CD4-positive, alpha-beta T cell (primary cell): ENCODE measurements at regions not wholly inside any gene's neighbourhood (a gene's known extent, or its start where the extent isn't known, plus 50 kb on each side); places are given as distances from the start of the nearest gene placed in this dataset.

Experiments used
- ATAC-seq: fragments of 200-7000 bp; cut with Tn5 transposase; one replicate; pipeline ENCODE4 v1.10.0; 2022; ENCODE audit warnings: mild to moderate bottlenecking; ENCODE audit not compliant: poor library complexity
- CTCF ChIA-PET: fragments of 350-600 bp; sonication (Branson Sonifier 250); formaldehyde crosslinking; loops from one replicate; lab custom pipeline; 2021; ENCODE audit warnings: antibody characterized with exemption, inconsistent platforms; lab: Charles Lee
- POLR2A ChIA-PET: fragments of 350-600 bp; sonication (Branson Sonifier 250); formaldehyde crosslinking; loops from one replicate; lab custom pipeline; 2021; ENCODE audit warnings: antibody characterized with exemption, inconsistent platforms; lab: Charles Lee
- DNase-seq, 14 experiments: peaks; one replicate each; pipeline ENCODE4 v3.0.0-alpha.2; 2013 to 2020; ENCODE audit warnings: mixed read lengths in 2 of 14
- H3K27ac ChIP-seq, 2 donors: one replicate each; pipeline versions ENCODE4 v1.5.1 to v1.7.0; 2013; ENCODE audit warnings: low read length in 2 of 2, low read depth in 1 of 2, mild to moderate bottlenecking in 1 of 2
- H3K27me3 ChIP-seq, 2 experiments: 1 replicate in 1 of 2; 2 replicates in 1 of 2; pipeline versions ENCODE4 v1.6.1 to v1.7.0; 2013; ENCODE audit warnings: low read length in 2 of 2, control low read depth in 1 of 2, mild to moderate bottlenecking in 1 of 2, moderate library complexity in 1 of 2; ENCODE audit not compliant: insufficient read depth in 2 of 2, control insufficient read depth in 1 of 2
- H3K36me3 ChIP-seq: one replicate; pipeline ENCODE4 v1.6.1; 2013; ENCODE audit warnings: low read length, control low read depth; ENCODE audit not compliant: insufficient read depth
- H3K4me1 ChIP-seq: one replicate; pipeline ENCODE4 v1.6.1; 2013; ENCODE audit warnings: low read length, control low read depth; ENCODE audit not compliant: insufficient read depth
- H3K4me3 ChIP-seq: one replicate; pipeline ENCODE4 v1.5.1; 2013; ENCODE audit warnings: mild to moderate bottlenecking, low read length, moderate library complexity
- H3K9me3 ChIP-seq, 2 experiments: 1 replicate in 1 of 2; 2 replicates in 1 of 2; pipeline versions ENCODE4 v1.6.1 to v1.7.0; 2013; ENCODE audit warnings: low read length in 2 of 2, mild to moderate bottlenecking in 2 of 2, control low read depth in 1 of 2, moderate library complexity in 1 of 2; ENCODE audit not compliant: control insufficient read depth in 1 of 2, insufficient read depth in 1 of 2
- H3K27ac Mint-ChIP-seq: one replicate; pipeline ENCODE4 v1.8.0; 2020; ENCODE audit warnings: mixed read lengths
- H3K27me3 Mint-ChIP-seq: one replicate; pipeline ENCODE4 v1.8.0; 2021; ENCODE audit warnings: mixed read lengths
- H3K36me3 Mint-ChIP-seq: one replicate; pipeline ENCODE4 v1.8.0; 2021; ENCODE audit warnings: low read depth, mixed read lengths
- H3K4me1 Mint-ChIP-seq: one replicate; pipeline ENCODE4 v1.8.0; 2021; ENCODE audit warnings: low read depth, mixed read lengths
- H3K4me3 Mint-ChIP-seq: one replicate; pipeline ENCODE4 v1.8.0; 2020; ENCODE audit warnings: mild to moderate bottlenecking, mixed read lengths
- H3K9me3 Mint-ChIP-seq: one replicate; pipeline ENCODE4 v1.8.0; 2020; ENCODE audit warnings: mixed read lengths
- CTCF ChIP-seq: fragments of 200-600 bp; IDR thresholded peaks from one replicate; pipeline ENCODE4 v1.8.0; 2022; ENCODE audit warnings: antibody characterized with exemption, mild to moderate bottlenecking
- intact Hi-C, 2 experiments: fragments of 100-400 bp; cut with DNase I in 1 of 2; cut with micrococcal nuclease in 1 of 2; formaldehyde crosslinking; loops; one replicate each; pipeline versions ENCODE4 v1.15.1 to v1.9.0; 2023 to 2025; cut with DNase I, micrococcal nuclease

GRCh38 chr6:28587746-28588075, 62.0 kb downstream of the GPX5 start:
- peak overlapping the region; percentile 66 for H3K4me3 ChIP-seq
- POLR2A ChIA-PET = interaction anchor here (0.6 kb wide), 1 partner anchor 204 kb away, joined by 3 read pairs; no protein-coding TSS in a partner anchor
- H3K27me3 Mint-ChIP-seq = peaks cover 85% of the 10 kb centered on the region
- peaks cover 2% of the 10 kb centered on the region for H3K9me3 Mint-ChIP-seq
- H3K36me3 Mint-ChIP-seq = peaks cover 3% of the 10 kb centered on the region
- peaks cover 22% of the 10 kb centered on the region for H3K4me1 ChIP-seq
- H3K36me3 ChIP-seq = no peaks in the 10 kb centered on the region
- H3K4me1 Mint-ChIP-seq = peaks cover 31% of the 10 kb centered on the region
- DNase-seq (no peak), ATAC-seq (no peak)
- TF ChIP-seq CTCF = no peak
- intact Hi-C loops = loop anchor here (5.0 to 10.0 kb wide), 2 partner anchors 93 to 190 kb away; partner anchors contain the start of gene ZSCAN12 (in 2 of the 2)
- H3K27me3 ChIP-seq = peaks cover 60 to 83% of the 10 kb centered on the region in 2 experiments
- H3K9me3 ChIP-seq = peaks cover 11 to 17% of the 10 kb centered on the region in 2 experiments
- peak overlapping the region; percentile 90 for H3K4me3 Mint-ChIP-seq
- CTCF ChIA-PET = no interaction called here
- peak overlapping the region; percentile 55 for H3K27ac Mint-ChIP-seq
- H3K27ac ChIP-seq = no peak overlapping the region

GRCh38 chr6:28588666-28589065, 63.0 kb downstream of the GPX5 start:
- ChIA-PET CTCF (interaction anchor here (1.1 kb wide), 1 partner anchor 46 kb away, joined by 3 read pairs; no protein-coding TSS in a partner anchor), POLR2A (interaction anchor here (0.6 to 1.1 kb wide), 2 partner anchors 18 to 278 kb away, joined by 3 read pairs; no protein-coding TSS in a partner anchor)
- H3K4me3 ChIP-seq = no peak overlapping the region
- H3K4me1 ChIP-seq = peaks cover 22% of the 10 kb centered on the region
- no peak for DNase-seq
- peaks cover 60 to 88% of the 10 kb centered on the region in 2 experiments for H3K27me3 ChIP-seq
- Mint-ChIP-seq H3K9me3 (peaks cover 2% of the 10 kb centered on the region), H3K27ac (peak overlapping the region; percentile 53), H3K4me3 (peak overlapping the region; percentile 80), H3K36me3 (peaks cover 3% of the 10 kb centered on the region), H3K4me1 (peaks cover 31% of the 10 kb centered on the region), H3K27me3 (peaks cover 91% of the 10 kb centered on the region)
- TF ChIP-seq CTCF = no peak
- no peak for ATAC-seq
- intact Hi-C loops = loop anchor here (5.0 to 10.0 kb wide), 2 partner anchors 94 to 191 kb away; partner anchors contain the start of gene ZSCAN12 (in 2 of the 2)
- no peaks in the 10 kb centered on the region for H3K36me3 ChIP-seq
- peaks cover 11 to 22% of the 10 kb centered on the region in 2 experiments for H3K9me3 ChIP-seq
- H3K27ac ChIP-seq = no peak overlapping the region

GRCh38 chr6:28589234-28589956, 63.7 kb downstream of the GPX5 start:
- POLR2A ChIA-PET = interaction anchor here (0.6 to 1.1 kb wide), 3 partner anchors 17 to 448 kb away, joined by 3 read pairs; partner anchors contain the start of gene ZKSCAN8
- Histone ChIP-seq H3K36me3 (no peaks in the 10 kb centered on the region), H3K9me3 (peaks cover 11 to 24% of the 10 kb centered on the region in 2 experiments), H3K27ac (no peak overlapping the region), H3K27me3 (peaks cover 60 to 85% of the 10 kb centered on the region in 2 experiments), H3K4me3 (no peak overlapping the region), H3K4me1 (peaks cover 22% of the 10 kb centered on the region)
- CTCF ChIA-PET = interaction anchor here (1.1 kb wide), 1 partner anchor 47 kb away, joined by 3 read pairs; no protein-coding TSS in a partner anchor
- Mint-ChIP-seq H3K4me1 (peaks cover 31% of the 10 kb centered on the region), H3K9me3 (peaks cover 2% of the 10 kb centered on the region), H3K27me3 (peaks cover 93% of the 10 kb centered on the region), H3K36me3 (peaks cover 3% of the 10 kb centered on the region), H3K27ac (peak overlapping the region; percentile 53), H3K4me3 (peak overlapping the region; percentile 80)
- DNase-seq (peak in 6 of 14 experiments; percentile 7 to 42 (median 36)), ATAC-seq (peak; percentile 57)
- TF ChIP-seq CTCF = no peak
- intact Hi-C loops = loop anchor here (5.0 to 10.0 kb wide), 2 partner anchors 95 to 192 kb away; partner anchors contain the start of gene ZSCAN12 (in 2 of the 2)
